B cell (primary cell): ENCODE measurements at regions not wholly inside any gene's neighbourhood (a gene's known extent, or its start where the extent isn't known, plus 50 kb on each side); places are given as distances from the start of the nearest gene placed in this dataset.

Experiments used
- CTCF ChIP-seq: fragments of 200-600 bp; IDR thresholded peaks from one replicate; pipeline ENCODE4 v1.8.0; 2022; ENCODE audit warnings: antibody characterized with exemption, mild to moderate bottlenecking
- EZH2 ChIP-seq: IDR thresholded peaks from 2 replicates; pipeline ENCODE4 v1.6.1; 2012; ENCODE audit warnings: borderline replicate concordance, low read depth, mild to moderate bottlenecking, moderate library complexity, low read length; ENCODE audit not compliant: insufficient read depth, poor library complexity, severe bottlenecking

- TF ChIP-seq CTCF (no peak), EZH2 (no peak)
Observed at GRCh38 chr2:71842744-71843143, 304.9 kb downstream of the CYP26B1 start.
